NT2/D1 (cell line): ENCODE measurements at regions not wholly inside any gene's neighbourhood (a gene's known extent, or its start where the extent isn't known, plus 50 kb on each side); places are given as distances from the start of the nearest gene placed in this dataset.

Source experiments
- SUZ12 ChIP-seq: IDR thresholded peaks from 2 replicates; pipeline ENCODE4 v1.6.1; 2011; ENCODE audit not compliant: insufficient read length, insufficient read depth; ENCODE audit errors: extremely low read depth
- YY1 ChIP-seq: IDR thresholded peaks from 2 replicates; pipeline ENCODE4 v1.6.1; 2011; ENCODE audit not compliant: insufficient read length, insufficient read depth

GRCh38 chr6:66340736-66341135 is 633.7 kb upstream of the EYS start:
- TF ChIP-seq SUZ12 (no peak), YY1 (no peak)
